ENCODE measurements at regions not wholly inside any gene's neighbourhood (a gene's known extent, or its start where the extent isn't known, plus 50 kb on each side); places are given as distances from the start of the nearest gene placed in this dataset.

- in situ Hi-C loops (cut with MboI; ENCODE audit: low sequenced_read_pairs): no loop called here
- ATAC-seq (ENCODE audit: low read depth) (no peak), DNase-seq (no peak)
- H3K18ac ChIP-seq (ENCODE audit: low read depth, low read length): no peak overlapping the region
- no peak overlapping the region for H3K4me3 ChIP-seq (ENCODE audit: insufficient read depth, low read depth, low read length)
- POLR2A ChIA-PET (ENCODE audit: unreplicated experiment): no interaction called here
- no peak for TF ChIP-seq CTCF (conservative IDR thresholded peaks at IDR 0.05; ENCODE audit: low read depth, low read length)
- TF ChIP-seq POLR2A (IDR thresholded peaks at IDR 0.05; ENCODE audit: low read depth, low read length): no peak
- no peak for TF ChIP-seq SMC3 (IDR thresholded peaks at IDR 0.05; ENCODE audit: low read depth, low read length)
- no peak for TF ChIP-seq MAFK (IDR thresholded peaks at IDR 0.05; ENCODE audit: low read depth, low read length)
- no peak for TF ChIP-seq RCOR1 (IDR thresholded peaks at IDR 0.05; ENCODE audit: insufficient replicate concordance, low read length)
- TF ChIP-seq MAZ (IDR thresholded peaks at IDR 0.05; ENCODE audit: borderline replicate concordance, low read depth, low read length): no peak
- TF ChIP-seq RFX5 (IDR thresholded peaks at IDR 0.05; ENCODE audit: low read depth, low read length): no peak
- no peak for TF ChIP-seq MXI1 (IDR thresholded peaks at IDR 0.05; ENCODE audit: borderline replicate concordance, low read depth, low read length)
- no peak overlapping the region for H2BK120ac ChIP-seq (ENCODE audit: low read depth, low read length)
- H3K9me3 ChIP-seq (ENCODE audit: control insufficient read depth, insufficient read depth, low read length): no peaks in the 10 kb centered on the region
- no peak overlapping the region for H2BK5ac ChIP-seq (ENCODE audit: low read depth, low read length, poor library complexity, severe bottlenecking)
- H2AK5ac ChIP-seq (ENCODE audit: low read depth, low read length): no peak overlapping the region
- no peak overlapping the region for H3K23ac ChIP-seq (ENCODE audit: low read depth, low read length)
- H3K36me3 ChIP-seq (ENCODE audit: control insufficient read depth, insufficient read depth, low read length): no peaks in the 10 kb centered on the region
- no peak overlapping the region for H2BK20ac ChIP-seq (ENCODE audit: low read depth, low read length)
- no peak overlapping the region for H3K27ac ChIP-seq (ENCODE audit: insufficient read depth, low read length)
- no peaks in the 10 kb centered on the region for H3K4me1 ChIP-seq (ENCODE audit: control insufficient read depth, insufficient read depth, low read length)
- no peak overlapping the region for H2BK15ac ChIP-seq (ENCODE audit: low read depth, low read length)
- H3K27me3 ChIP-seq (ENCODE audit: control insufficient read depth, insufficient read depth, low read length): no peaks in the 10 kb centered on the region
- H4K91ac ChIP-seq (ENCODE audit: insufficient read depth, low read depth, low read length): no peak overlapping the region
- H3K9me1 ChIP-seq (ENCODE audit: insufficient read depth, low read length): no peaks in the 10 kb centered on the region; the same call in 1 of the 2 replicates
- WGBS, 2 experiments (ENCODE audit: extremely low coverage in 2 of 2, insufficient read length in 1 of 2): no CpG with 5 or more reads among the region's 5 CpGs
- H3K4ac ChIP-seq (ENCODE audit: low read depth, low read length): no peak overlapping the region
- no peak overlapping the region for H3K9ac ChIP-seq (ENCODE audit: low read depth, low read length)
- no peaks in the 10 kb centered on the region for H4K20me1 ChIP-seq (ENCODE audit: insufficient read depth, low read length)
- intact Hi-C loops (cut with micrococcal nuclease): no loop called here
- BruUV-seq (replicated peaks): no TSS peak
- no peaks in the 10 kb centered on the region for H3K79me1 ChIP-seq (ENCODE audit: low read depth in 1 of 2, low read length in 2 of 2)
- dilution Hi-C loops (cut with HindIII; ENCODE audit: low sequenced_read_pairs, unreplicated experiment): no loop called here
- no peak overlapping the region for H4K8ac ChIP-seq (ENCODE audit: low read depth in 2 of 2, low read length in 2 of 2)
- H2AK9ac ChIP-seq (replicated peaks; ENCODE audit: low read depth, low read length, poor library complexity): no peak overlapping the region
- no peak overlapping the region for H4K5ac ChIP-seq (ENCODE audit: low read depth, low read length)
- no peak overlapping the region for H2AFZ ChIP-seq (replicated peaks; ENCODE audit: low read length, poor library complexity)
- no peak overlapping the region for H3K4me2 ChIP-seq (ENCODE audit: low read depth, low read length)
- H3K14ac ChIP-seq (replicated peaks; ENCODE audit: low read depth, low read length): no peak overlapping the region
- CTCF ChIA-PET: no interaction called here
- H3K56ac ChIP-seq (ENCODE audit: extremely low read depth, insufficient read depth, low read length): no peak overlapping the region
These were observed 80.7 kb downstream of the DRD1 start for GRCh38 chr5:175363300-175363699.
